Fibroblast of lung (primary cell): ENCODE measurements at regions not wholly inside any gene's neighbourhood (a gene's known extent, or its start where the extent isn't known, plus 50 kb on each side); places are given as distances from the start of the nearest gene placed in this dataset.

Experiments
- DNase-seq, 2 donors: peaks; one replicate each; pipeline versions ENCODE4 v3.0.0 to v3.0.0-alpha.2; 2010; ENCODE audit warnings: low read depth in 2 of 2
- H2AFZ ChIP-seq: 2 replicates; pipeline ENCODE4 v1.5.1; 2012; ENCODE audit warnings: low read length, control low read depth, inconsistent platforms
- H3K27ac ChIP-seq: 2 replicates; pipeline ENCODE4 v1.5.1; 2011; ENCODE audit warnings: low read length, control low read depth; ENCODE audit not compliant: insufficient read depth
- H3K27me3 ChIP-seq: 2 replicates; pipeline ENCODE4 v1.5.1; 2011; ENCODE audit warnings: mild to moderate bottlenecking, low read length; ENCODE audit not compliant: control insufficient read depth, insufficient read depth
- H3K36me3 ChIP-seq: 2 replicates; pipeline ENCODE4 v1.5.1; 2011; ENCODE audit warnings: low read length; ENCODE audit not compliant: control insufficient read depth, insufficient read depth
- H3K4me1 ChIP-seq: 2 replicates; pipeline ENCODE4 v1.5.1; 2011; ENCODE audit warnings: low read length; ENCODE audit not compliant: control insufficient read depth, insufficient read depth; ENCODE audit errors: extremely low read depth
- H3K4me2 ChIP-seq: 2 replicates; pipeline ENCODE4 v1.5.1; 2011; ENCODE audit warnings: low read length, control low read depth; ENCODE audit not compliant: insufficient read depth; ENCODE audit errors: extremely low read depth
- H3K4me3 ChIP-seq, 4 experiments: fragments of 200-600 bp in 1 of 4; sonication (generic) in 1 of 4; replicated peaks in 1 of 4; 2 replicates each; pipeline ENCODE4 v1.5.1; 2011 to 2016; ENCODE audit warnings: low read length in 4 of 4, low read depth in 3 of 4, mild to moderate bottlenecking in 3 of 4, control low read depth in 2 of 4, inconsistent platforms in 1 of 4, mixed read lengths in 1 of 4; ENCODE audit not compliant: insufficient read depth in 1 of 4; ENCODE audit errors: control extremely low read depth in 1 of 4
- H3K79me2 ChIP-seq: 2 replicates; pipeline ENCODE4 v1.5.1; 2012; ENCODE audit warnings: mild to moderate bottlenecking, low read length, inconsistent platforms; ENCODE audit not compliant: control insufficient read depth, insufficient read depth
- H3K9ac ChIP-seq: 2 replicates; pipeline ENCODE4 v1.5.1; 2011; ENCODE audit warnings: mild to moderate bottlenecking, low read length, control low read depth; ENCODE audit not compliant: insufficient read depth
- H3K9me3 ChIP-seq: 2 replicates; pipeline ENCODE4 v1.5.1; 2012; ENCODE audit warnings: low read depth, low read length; ENCODE audit not compliant: control insufficient read depth, insufficient read depth
- H4K20me1 ChIP-seq: 2 replicates; pipeline ENCODE4 v1.5.1; 2011; ENCODE audit warnings: low read length; ENCODE audit not compliant: control insufficient read depth, insufficient read depth; ENCODE audit errors: extremely low read depth
- CTCF ChIP-seq, 2 donors: IDR thresholded peaks in 1 of 2; conservative IDR thresholded peaks in 1 of 2; 1 replicate in 1 of 2; 2 replicates in 1 of 2; pipeline ENCODE4 v1.5.1; 2011 to 2012; ENCODE audit warnings: low read length in 2 of 2, control low read depth in 1 of 2, inconsistent platforms in 1 of 2, low read depth in 1 of 2, mild to moderate bottlenecking in 1 of 2
- EZH2 ChIP-seq: IDR thresholded peaks from 2 replicates; pipeline ENCODE4 v1.5.1; 2012; ENCODE audit warnings: low read length, control low read depth, mild to moderate bottlenecking; ENCODE audit errors: missing control alignments

DNA sequence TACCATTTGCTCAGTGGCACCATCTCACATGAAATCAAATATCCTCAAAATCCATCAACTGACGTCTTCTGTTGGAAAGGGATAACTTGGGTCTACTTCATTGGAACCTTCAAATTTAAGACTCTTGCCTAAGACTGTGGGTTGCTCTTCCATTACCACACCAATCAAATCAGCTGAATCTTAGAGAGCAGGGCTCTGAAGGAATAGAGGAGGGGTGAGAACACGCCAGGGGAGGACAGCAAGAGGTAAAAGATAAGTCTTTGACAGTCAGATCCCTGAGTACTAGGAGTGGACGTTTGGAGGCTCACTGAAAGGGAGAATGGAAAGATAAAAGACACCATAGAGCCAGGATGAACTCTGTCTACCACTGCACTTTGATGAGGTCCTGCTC, 107.5 kb downstream of the CCDC71L start:
- no peak overlapping the region for H3K4me2 ChIP-seq
- no peak overlapping the region for H3K27ac ChIP-seq
- no peaks in the 10 kb centered on the region for H3K36me3 ChIP-seq
- H3K9me3 ChIP-seq = no peaks in the 10 kb centered on the region
- H3K79me2 ChIP-seq = no peaks in the 10 kb centered on the region
- H3K9ac ChIP-seq = no peak overlapping the region
- TF ChIP-seq CTCF (conservative IDR thresholded peaks at IDR 0.05 in 1 of 2, IDR thresholded peaks at IDR 0.05 in 1 of 2; ENCODE audit: low read depth in 1 of 2, low read length in 2 of 2) (no peak), EZH2 (no peak)
- no peaks in the 10 kb centered on the region for H3K4me1 ChIP-seq
- no peak overlapping the region for H3K4me3 ChIP-seq
- no peaks in the 10 kb centered on the region for H4K20me1 ChIP-seq
- no peaks in the 10 kb centered on the region for H3K27me3 ChIP-seq
- H2AFZ ChIP-seq = no peak overlapping the region
- no peak for DNase-seq

GRCh38 chr7:106552645-106553445, 108.1 kb downstream of the CCDC71L start:
- no peaks in the 10 kb centered on the region for H3K9me3 ChIP-seq
- no peak overlapping the region for H3K9ac ChIP-seq
- TF ChIP-seq CTCF (conservative IDR thresholded peaks at IDR 0.05 in 1 of 2, IDR thresholded peaks at IDR 0.05 in 1 of 2; ENCODE audit: low read depth in 1 of 2, low read length in 2 of 2) (no peak), EZH2 (no peak)
- H3K4me1 ChIP-seq = no peaks in the 10 kb centered on the region
- H3K36me3 ChIP-seq = no peaks in the 10 kb centered on the region
- no peaks in the 10 kb centered on the region for H3K79me2 ChIP-seq
- DNase-seq = no peak
- no peak overlapping the region for H3K4me3 ChIP-seq
- no peaks in the 10 kb centered on the region for H3K27me3 ChIP-seq
- H3K27ac ChIP-seq = no peak overlapping the region
- no peak overlapping the region for H3K4me2 ChIP-seq
- no peaks in the 10 kb centered on the region for H4K20me1 ChIP-seq
- H2AFZ ChIP-seq = no peak overlapping the region

GRCh38 chr7:106551936-106552335, 109.0 kb downstream of the CCDC71L start:
- Histone ChIP-seq H3K36me3 (no peaks in the 10 kb centered on the region), H3K9me3 (no peaks in the 10 kb centered on the region), H3K27ac (no peak overlapping the region), H4K20me1 (no peaks in the 10 kb centered on the region), H3K79me2 (no peaks in the 10 kb centered on the region), H2AFZ (no peak overlapping the region), H3K4me3 (no peak overlapping the region), H3K4me1 (no peaks in the 10 kb centered on the region), H3K4me2 (no peak overlapping the region), H3K9ac (no peak overlapping the region), H3K27me3 (no peaks in the 10 kb centered on the region)
- TF ChIP-seq CTCF (conservative IDR thresholded peaks at IDR 0.05 in 1 of 2, IDR thresholded peaks at IDR 0.05 in 1 of 2; ENCODE audit: low read depth in 1 of 2, low read length in 2 of 2) = no peak
- no peak for TF ChIP-seq EZH2
- DNase-seq = no peak
